Ovary (tissue), 3 donors: ENCODE measurements at regions not wholly inside any gene's neighbourhood (a gene's known extent, or its start where the extent isn't known, plus 50 kb on each side); places are given as distances from the start of the nearest gene placed in this dataset.

Experiments
- CTCF ChIP-seq, 3 donors: fragments of 450-650 bp in 2 of 3; fragments of 200-600 bp in 1 of 3; IDR thresholded peaks; one replicate each; pipeline versions ENCODE4 v1.5.1 to v1.8.0; 2016 to 2022; ENCODE audit warnings: antibody characterized with exemption in 3 of 3, mild to moderate bottlenecking in 1 of 3
- POLR2A ChIP-seq: fragments of 450-650 bp; IDR thresholded peaks from one replicate; pipeline ENCODE4 v1.6.1; 2017; ENCODE audit warnings: antibody characterized with exemption, mild to moderate bottlenecking, moderate library complexity
- donor health status: DM: no; HTN: no; CAD: no.

DNA sequence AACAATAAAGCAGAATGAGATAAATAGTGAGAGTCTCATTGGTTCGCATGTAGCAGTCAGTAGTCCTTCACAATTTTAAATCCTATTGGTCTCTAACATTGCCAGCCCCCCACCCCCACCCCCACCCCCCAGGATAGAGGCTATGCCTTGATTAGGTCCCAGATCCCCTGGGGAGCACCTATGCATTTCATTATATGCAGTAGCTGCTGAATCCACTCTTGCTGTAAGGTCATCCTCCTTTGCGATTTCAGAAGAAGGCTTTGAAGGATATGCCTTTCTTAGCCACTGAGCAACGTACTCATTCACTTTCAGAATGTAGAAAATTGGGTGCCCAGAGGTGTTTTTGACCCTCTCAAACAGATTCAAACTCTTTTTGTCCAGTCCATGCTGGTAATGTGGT, 382.8 kb upstream of the GALNT5 start:
- TF ChIP-seq CTCF (IDR thresholded peaks at IDR 0.05) (no peak), POLR2A (no peak)
